Lower lobe of right lung (tissue), 2 donors: ENCODE measurements at regions not wholly inside any gene's neighbourhood (a gene's known extent, or its start where the extent isn't known, plus 50 kb on each side); places are given as distances from the start of the nearest gene placed in this dataset.

Source experiments
- ATAC-seq, 2 donors: fragments of 200-7000 bp; cut with Tn5 transposase; one replicate each; pipeline ENCODE4 v1.9.1; 2020 to 2022; ENCODE audit warnings: mild to moderate bottlenecking in 2 of 2, moderate library complexity in 2 of 2
- DNase-seq: peaks from one replicate; pipeline ENCODE4 v3.0.0-alpha.2; 2020
- H3K27ac ChIP-seq: fragments of 200-600 bp; one replicate; pipeline ENCODE4 v1.8.0; 2022
- H3K27me3 ChIP-seq: fragments of 200-600 bp; one replicate; pipeline ENCODE4 v1.8.0; 2022; ENCODE audit warnings: low read depth
- H3K36me3 ChIP-seq: fragments of 200-600 bp; one replicate; pipeline ENCODE4 v1.8.0; 2022; ENCODE audit warnings: mild to moderate bottlenecking
- H3K4me1 ChIP-seq: fragments of 200-600 bp; one replicate; pipeline ENCODE4 v1.8.0; 2022
- H3K4me3 ChIP-seq: fragments of 200-600 bp; one replicate; pipeline ENCODE4 v1.8.0; 2022; ENCODE audit warnings: mild to moderate bottlenecking
- H3K9me3 ChIP-seq: fragments of 200-600 bp; one replicate; pipeline ENCODE4 v1.8.0; 2022
- intact Hi-C: fragments of 100-400 bp; cut with DNase I; formaldehyde crosslinking; loops from one replicate; pipeline ENCODE4 v1.11.0; 2022
- TF ChIP-seq, protein P1 (sequence below): fragments of 200-600 bp; IDR thresholded peaks from one replicate; pipeline ENCODE4 v1.8.0; 2022; ENCODE audit warnings: antibody characterized with exemption, mild to moderate bottlenecking
- donor health status: DM: no; HTN: yes; CAD: no; lungs with severe emphysema.

DNA sequence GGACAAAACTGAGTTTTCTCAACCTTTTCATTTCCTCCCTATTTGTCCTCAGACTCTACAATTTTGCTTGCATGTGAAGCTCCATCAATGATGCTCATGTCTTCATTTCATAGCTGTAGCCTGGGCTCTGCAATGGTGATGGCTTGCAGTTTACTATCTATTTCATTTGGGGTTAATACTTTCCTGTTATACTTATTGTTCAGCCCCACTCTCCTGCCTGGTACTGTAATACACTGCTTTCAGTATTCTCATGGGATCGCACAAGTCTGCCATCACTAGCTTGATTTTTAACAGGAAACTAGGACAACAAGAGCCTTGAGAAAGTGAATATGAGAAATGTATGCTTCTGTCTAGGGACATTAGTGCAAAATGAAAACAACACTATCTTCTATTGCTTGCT is 84.2 kb upstream of the SEMA6A start:
- intact Hi-C loops = no loop called here

DNA sequence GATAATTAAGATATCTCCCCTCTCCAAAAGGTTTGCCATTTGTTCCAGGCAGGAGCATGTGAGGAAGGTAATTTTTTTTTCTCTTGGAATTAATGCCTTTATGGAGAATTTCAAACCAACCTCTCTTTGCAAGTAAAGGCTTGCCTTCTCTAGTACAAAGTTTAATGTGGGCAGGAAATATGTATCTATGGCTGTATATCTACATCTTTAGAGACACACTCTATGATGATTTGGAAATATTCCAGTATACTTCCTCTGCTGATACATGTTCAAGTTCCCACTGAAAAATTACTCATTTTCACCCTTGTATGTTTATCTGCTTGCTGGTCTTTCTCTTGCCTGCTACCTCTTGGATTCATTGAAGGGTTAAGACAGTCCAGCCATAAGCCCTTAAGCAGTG is 83.5 kb upstream of the SEMA6A start:
- no peak for DNase-seq
- Histone ChIP-seq H3K27me3 (no peaks in the 10 kb centered on the region), H3K4me3 (no peak overlapping the region), H3K36me3 (no peaks in the 10 kb centered on the region), H3K27ac (no peak overlapping the region), H3K4me1 (no peaks in the 10 kb centered on the region), H3K9me3 (peaks cover 4% of the 10 kb centered on the region)
- intact Hi-C loops = no loop called here
- TF ChIP-seq, protein P1, sequence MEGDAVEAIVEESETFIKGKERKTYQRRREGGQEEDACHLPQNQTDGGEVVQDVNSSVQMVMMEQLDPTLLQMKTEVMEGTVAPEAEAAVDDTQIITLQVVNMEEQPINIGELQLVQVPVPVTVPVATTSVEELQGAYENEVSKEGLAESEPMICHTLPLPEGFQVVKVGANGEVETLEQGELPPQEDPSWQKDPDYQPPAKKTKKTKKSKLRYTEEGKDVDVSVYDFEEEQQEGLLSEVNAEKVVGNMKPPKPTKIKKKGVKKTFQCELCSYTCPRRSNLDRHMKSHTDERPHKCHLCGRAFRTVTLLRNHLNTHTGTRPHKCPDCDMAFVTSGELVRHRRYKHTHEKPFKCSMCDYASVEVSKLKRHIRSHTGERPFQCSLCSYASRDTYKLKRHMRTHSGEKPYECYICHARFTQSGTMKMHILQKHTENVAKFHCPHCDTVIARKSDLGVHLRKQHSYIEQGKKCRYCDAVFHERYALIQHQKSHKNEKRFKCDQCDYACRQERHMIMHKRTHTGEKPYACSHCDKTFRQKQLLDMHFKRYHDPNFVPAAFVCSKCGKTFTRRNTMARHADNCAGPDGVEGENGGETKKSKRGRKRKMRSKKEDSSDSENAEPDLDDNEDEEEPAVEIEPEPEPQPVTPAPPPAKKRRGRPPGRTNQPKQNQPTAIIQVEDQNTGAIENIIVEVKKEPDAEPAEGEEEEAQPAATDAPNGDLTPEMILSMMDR = no peak
- ATAC-seq = no peak

More for the DNA sequence above, 84.2 kb upstream of the SEMA6A start:
- ATAC-seq = no peak
- H3K4me1 ChIP-seq = no peaks in the 10 kb centered on the region
- H3K36me3 ChIP-seq = no peaks in the 10 kb centered on the region
- DNase-seq = no peak
- H3K4me3 ChIP-seq = no peak overlapping the region
- H3K9me3 ChIP-seq = peaks cover 4% of the 10 kb centered on the region
- H3K27me3 ChIP-seq = no peaks in the 10 kb centered on the region
- TF ChIP-seq, protein P1 = no peak
- no peak overlapping the region for H3K27ac ChIP-seq

DNA sequence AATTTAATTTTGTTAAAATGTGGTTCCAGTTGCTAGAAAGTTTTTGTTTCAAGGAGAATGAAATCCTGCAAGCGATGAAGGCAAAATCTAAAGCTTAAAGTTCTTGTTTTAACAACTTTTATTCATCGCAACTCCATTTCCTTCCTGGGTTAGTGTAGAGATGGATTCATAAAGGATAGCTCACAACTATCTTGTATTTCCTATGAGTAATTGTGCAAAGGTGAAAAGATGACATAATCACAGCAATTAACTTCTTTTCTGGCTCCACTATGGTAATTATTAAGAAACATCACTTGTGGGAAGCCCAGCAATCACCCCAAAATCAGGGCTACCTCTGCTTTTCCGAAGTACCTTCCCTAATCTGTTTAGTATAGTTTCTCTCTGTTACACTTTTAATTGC is 80.8 kb upstream of the SEMA6A start:
- intact Hi-C loops = no loop called here
- no peak overlapping the region for H3K27ac ChIP-seq
- no peaks in the 10 kb centered on the region for H3K36me3 ChIP-seq
- DNase-seq (no peak), ATAC-seq (no peak)
- no peaks in the 10 kb centered on the region for H3K9me3 ChIP-seq
- TF ChIP-seq, protein P1 = no peak
- no peaks in the 10 kb centered on the region for H3K4me1 ChIP-seq
- no peak overlapping the region for H3K4me3 ChIP-seq
- no peaks in the 10 kb centered on the region for H3K27me3 ChIP-seq

DNA sequence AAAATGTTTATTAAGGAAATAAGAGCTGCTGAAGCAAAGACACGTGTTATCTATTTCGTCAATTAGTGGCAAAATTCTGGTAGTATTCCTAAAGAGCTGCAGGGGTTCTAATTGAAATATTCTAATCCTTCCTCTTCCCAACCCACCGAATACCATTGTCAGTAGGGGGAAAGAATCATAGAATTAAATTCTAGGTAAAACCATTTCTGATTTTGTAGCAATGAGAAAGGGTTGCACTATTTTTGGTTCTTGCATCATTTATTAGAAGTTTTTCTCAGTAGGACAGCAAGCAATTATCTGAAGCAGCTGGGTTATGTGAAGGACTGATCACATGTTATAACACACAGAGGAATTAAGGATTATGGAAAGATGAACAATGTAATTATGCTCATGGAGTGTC is 80.3 kb upstream of the SEMA6A start:
- no peak overlapping the region for H3K4me3 ChIP-seq
- DNase-seq (no peak), ATAC-seq (no peak)
- intact Hi-C loops = no loop called here
- no peak overlapping the region for H3K27ac ChIP-seq
- TF ChIP-seq, protein P1 = no peak
- H3K9me3 ChIP-seq = no peaks in the 10 kb centered on the region
- H3K4me1 ChIP-seq = no peaks in the 10 kb centered on the region
- no peaks in the 10 kb centered on the region for H3K36me3 ChIP-seq
- H3K27me3 ChIP-seq = no peaks in the 10 kb centered on the region

DNA sequence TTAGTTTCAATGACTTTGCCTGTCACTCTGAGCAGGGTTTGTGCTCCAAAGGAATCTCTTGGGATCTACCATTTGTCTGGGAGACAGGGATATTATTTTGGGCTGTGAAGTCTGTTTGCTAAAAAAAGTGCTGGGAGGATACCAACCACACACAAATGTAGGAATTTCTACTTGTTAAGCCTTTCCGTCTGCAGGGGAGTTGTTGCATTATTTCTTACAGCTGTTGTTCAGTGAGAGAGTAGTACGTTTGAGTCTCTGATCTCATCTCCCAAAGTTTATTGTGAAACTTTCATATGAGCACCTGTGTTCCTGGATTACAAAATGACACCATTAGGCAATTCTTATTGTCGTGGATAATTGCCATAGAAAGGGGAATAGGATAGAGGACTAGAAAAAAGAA is 78.3 kb upstream of the SEMA6A start:
- Histone ChIP-seq H3K27me3 (no peaks in the 10 kb centered on the region), H3K4me1 (no peaks in the 10 kb centered on the region), H3K27ac (no peak overlapping the region), H3K9me3 (no peaks in the 10 kb centered on the region), H3K4me3 (no peak overlapping the region), H3K36me3 (no peaks in the 10 kb centered on the region)
- DNase-seq (no peak), ATAC-seq (peak in 1 of 2 donors; percentile 41)
- TF ChIP-seq, protein P1 = no peak
- intact Hi-C loops = no loop called here

DNA sequence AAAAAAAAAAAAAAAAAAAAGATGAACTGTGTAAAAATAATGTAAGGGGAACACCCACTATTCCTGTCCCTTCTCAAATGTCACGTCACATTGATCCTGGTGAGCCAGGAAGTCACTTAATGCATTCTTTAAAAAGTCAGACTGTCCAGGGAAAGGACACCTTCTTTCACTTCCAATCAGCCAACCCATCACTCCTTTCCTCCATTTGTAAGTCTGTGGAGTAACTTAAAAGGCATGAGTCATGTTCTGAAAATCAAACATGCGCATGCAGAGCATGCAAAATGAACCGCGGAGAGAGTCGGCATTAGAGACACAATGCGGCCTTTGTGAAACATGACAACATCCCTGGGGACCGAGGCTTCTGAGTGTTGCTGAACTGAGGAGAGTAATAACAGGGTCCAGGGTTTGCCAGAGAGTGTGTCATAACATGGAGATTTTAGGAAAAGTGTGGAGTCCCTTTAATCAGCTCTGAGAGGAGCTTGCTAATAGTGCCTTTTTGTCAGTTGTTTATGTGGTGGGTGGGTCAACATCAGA is 77.6 kb upstream of the SEMA6A start:
- ATAC-seq (peak; percentile 19 to 52), DNase-seq (no peak)
- Histone ChIP-seq H3K4me1 (no peaks in the 10 kb centered on the region), H3K27me3 (no peaks in the 10 kb centered on the region), H3K9me3 (no peaks in the 10 kb centered on the region), H3K27ac (no peak overlapping the region), H3K36me3 (no peaks in the 10 kb centered on the region), H3K4me3 (no peak overlapping the region)
- intact Hi-C loops = no loop called here
- TF ChIP-seq, protein P1 = no peak
